ENCODE measurements at regions not wholly inside any gene's neighbourhood (a gene's known extent, or its start where the extent isn't known, plus 50 kb on each side); places are given as distances from the start of the nearest gene placed in this dataset.

GRCh38 chr7:20021066-20021465, 196.1 kb downstream of the MACC1 start:
- DNase-seq, result no peak

- no peak for DNase-seq
Measured at GRCh38 chr7:20019757-20020432, 197.3 kb downstream of the MACC1 start.

GRCh38 chr7:20016669-20017068, 200.5 kb downstream of the MACC1 start:
- no peak for DNase-seq

- DNase-seq, result no peak
Measured at GRCh38 chr7:20013536-20013935, 203.6 kb downstream of the MACC1 start.

GRCh38 chr7:20012100-20012499, 205.1 kb downstream of the MACC1 start:
- DNase-seq, result no peak

GRCh38 chr7:20010877-20011276, 206.3 kb downstream of the MACC1 start:
- no peak for DNase-seq

GRCh38 chr7:20007510-20007909, 209.7 kb downstream of the MACC1 start:
- DNase-seq, result no peak

- no peak for DNase-seq
Measured at GRCh38 chr7:20005081-20005480, 212.1 kb downstream of the MACC1 start.

- no peak for DNase-seq
Measured at GRCh38 chr7:19999681-20000080, 217.5 kb downstream of the MACC1 start.

GRCh38 chr7:19991936-19992335, 218.5 kb upstream of the TMEM196 start:
- no peak for DNase-seq

GRCh38 chr7:19989906-19990305, 216.5 kb upstream of the TMEM196 start:
- DNase-seq, result no peak

GRCh38 chr7:19988860-19989259, 215.4 kb upstream of the TMEM196 start:
- no peak for DNase-seq

GRCh38 chr7:19984231-19984632, 210.8 kb upstream of the TMEM196 start:
- no peak for DNase-seq

- DNase-seq, result no peak
Measured at GRCh38 chr7:19982841-19983835, 209.7 kb upstream of the TMEM196 start.

- no peak for DNase-seq
Measured at GRCh38 chr7:19973581-19973980, 200.2 kb upstream of the TMEM196 start.

GRCh38 chr7:19972876-19973275, 199.5 kb upstream of the TMEM196 start:
- no peak for DNase-seq

- no peak for DNase-seq
Measured at GRCh38 chr7:19971956-19972355, 198.5 kb upstream of the TMEM196 start.

GRCh38 chr7:19970514-19970913, 197.1 kb upstream of the TMEM196 start:
- no peak for DNase-seq

GRCh38 chr7:19969859-19970493, 196.6 kb upstream of the TMEM196 start:
- DNase-seq, result no peak

GRCh38 chr7:19964246-19964645, 190.8 kb upstream of the TMEM196 start:
- no peak for DNase-seq

GRCh38 chr7:19963695-19964094, 190.3 kb upstream of the TMEM196 start:
- DNase-seq, result no peak

- DNase-seq, result no peak
Measured at GRCh38 chr7:19958309-19958896, 185.0 kb upstream of the TMEM196 start.

GRCh38 chr7:19957664-19958063, 184.2 kb upstream of the TMEM196 start:
- no peak for DNase-seq

All from activated T-cell treated with anti-CD3 and anti-CD28 coated beads, Interleukin-2, amount 50 U/mL, for 48 hours (primary cell).